ENCODE measurements at regions not wholly inside any gene's neighbourhood (a gene's known extent, or its start where the extent isn't known, plus 50 kb on each side); places are given as distances from the start of the nearest gene placed in this dataset.
A peak's percentile ranks its signal among the peaks of the same experiment; 100 is the strongest.

GRCh38 chr11:71125150-71125549, 127.2 kb downstream of the SHANK2 start:
- no peak overlapping the region for H3K4me3 Mint-ChIP-seq
- DNase-seq: no peak
- H3K27ac Mint-ChIP-seq: no peak overlapping the region
- no peak overlapping the region for H3K4me3 ChIP-seq (ENCODE audit: low read length)
- ChIA-PET CTCF (no interaction called here), POLR2A (no interaction called here)
- no peaks in the 10 kb centered on the region for H3K9me3 ChIP-seq (ENCODE audit: low read length)
- H3K27me3 ChIP-seq (ENCODE audit: insufficient read depth, low read length, poor library complexity, severe bottlenecking): no peaks in the 10 kb centered on the region
- no peaks in the 10 kb centered on the region for H3K36me3 ChIP-seq (ENCODE audit: insufficient read depth, low read length)
- H3K27me3 Mint-ChIP-seq: peaks cover 0 to 2% of the 10 kb centered on the region in 2 donors
- peaks cover 0 to 4% (median 0%) of the 10 kb centered on the region in 5 donors for H3K9me3 Mint-ChIP-seq
- H3K36me3 Mint-ChIP-seq: no peaks in the 10 kb centered on the region
- H3K4me1 Mint-ChIP-seq: no peaks in the 10 kb centered on the region
- no peaks in the 10 kb centered on the region for H3K4me1 ChIP-seq (ENCODE audit: insufficient read depth, low read length)
- H3K27ac ChIP-seq (ENCODE audit: low read depth, low read length): no peak overlapping the region

- POLR2A ChIA-PET: no interaction called here
- no peak overlapping the region for H3K4me3 Mint-ChIP-seq
These were observed 128.2 kb downstream of the SHANK2 start for GRCh38 chr11:71124127-71124526.

GRCh38 chr11:71120471-71120896, 131.9 kb downstream of the SHANK2 start:
- peaks cover 6 to 9% of the 10 kb centered on the region in 2 donors for H3K27me3 Mint-ChIP-seq
- no peaks in the 10 kb centered on the region for H3K9me3 ChIP-seq (ENCODE audit: low read length)
- H3K4me3 ChIP-seq (ENCODE audit: low read length): no peak overlapping the region
- H3K9me3 Mint-ChIP-seq: peaks cover 0 to 4% (median 0%) of the 10 kb centered on the region in 5 donors
- H3K27ac Mint-ChIP-seq: no peak overlapping the region
- no peaks in the 10 kb centered on the region for H3K4me1 ChIP-seq (ENCODE audit: insufficient read depth, low read length)
- POLR2A ChIA-PET: no interaction called here
- no peaks in the 10 kb centered on the region for H3K4me1 Mint-ChIP-seq
- CTCF ChIA-PET: no interaction called here
- H3K36me3 Mint-ChIP-seq: no peaks in the 10 kb centered on the region
- H3K36me3 ChIP-seq (ENCODE audit: insufficient read depth, low read length): no peaks in the 10 kb centered on the region
- H3K27me3 ChIP-seq (ENCODE audit: insufficient read depth, low read length, poor library complexity, severe bottlenecking): no peaks in the 10 kb centered on the region
- no peak overlapping the region for H3K27ac ChIP-seq (ENCODE audit: low read depth, low read length)
- H3K4me3 Mint-ChIP-seq: no peak overlapping the region
- no peak for DNase-seq

More at GRCh38 chr11:71124127-71124526, 128.2 kb downstream of the SHANK2 start:
- CTCF ChIA-PET: no interaction called here
- Histone ChIP-seq H3K36me3 (ENCODE audit: insufficient read depth, low read length) (no peaks in the 10 kb centered on the region), H3K4me1 (ENCODE audit: insufficient read depth, low read length) (no peaks in the 10 kb centered on the region), H3K27me3 (ENCODE audit: insufficient read depth, low read length, poor library complexity, severe bottlenecking) (no peaks in the 10 kb centered on the region), H3K4me3 (ENCODE audit: low read length) (no peak overlapping the region), H3K27ac (ENCODE audit: low read depth, low read length) (no peak overlapping the region), H3K9me3 (ENCODE audit: low read length) (no peaks in the 10 kb centered on the region)
- Mint-ChIP-seq H3K36me3 (no peaks in the 10 kb centered on the region), H3K27me3 (peaks cover 5 to 6% of the 10 kb centered on the region in 2 donors), H3K9me3 (peaks cover 0 to 4% (median 0%) of the 10 kb centered on the region in 5 donors), H3K27ac (no peak overlapping the region), H3K4me1 (no peaks in the 10 kb centered on the region)
- DNase-seq: no peak

- no peak for DNase-seq
- Histone ChIP-seq H3K36me3 (ENCODE audit: insufficient read depth, low read length) (no peaks in the 10 kb centered on the region), H3K9me3 (ENCODE audit: low read length) (no peaks in the 10 kb centered on the region), H3K4me3 (ENCODE audit: low read length) (no peak overlapping the region), H3K27ac (ENCODE audit: low read depth, low read length) (no peak overlapping the region), H3K4me1 (ENCODE audit: insufficient read depth, low read length) (no peaks in the 10 kb centered on the region), H3K27me3 (ENCODE audit: insufficient read depth, low read length, poor library complexity, severe bottlenecking) (no peaks in the 10 kb centered on the region)
- Mint-ChIP-seq H3K9me3 (peaks cover 0 to 4% (median 0%) of the 10 kb centered on the region in 5 donors), H3K36me3 (no peaks in the 10 kb centered on the region), H3K27me3 (peaks cover 6 to 9% of the 10 kb centered on the region in 2 donors), H3K4me3 (no peak overlapping the region), H3K27ac (no peak overlapping the region), H3K4me1 (no peaks in the 10 kb centered on the region)
- POLR2A ChIA-PET: no interaction called here
- CTCF ChIA-PET: no interaction called here
These were observed 132.6 kb downstream of the SHANK2 start for GRCh38 chr11:71119656-71120269.

GRCh38 chr11:71118671-71119250, 133.6 kb downstream of the SHANK2 start:
- H3K4me1 ChIP-seq (ENCODE audit: insufficient read depth, low read length): no peaks in the 10 kb centered on the region
- Mint-ChIP-seq H3K4me1 (no peaks in the 10 kb centered on the region), H3K27ac (no peak overlapping the region), H3K4me3 (no peak overlapping the region), H3K36me3 (no peaks in the 10 kb centered on the region), H3K9me3 (peaks cover 0 to 4% (median 0%) of the 10 kb centered on the region in 5 donors), H3K27me3 (peaks cover 9 to 14% of the 10 kb centered on the region in 2 donors)
- DNase-seq: no peak
- H3K4me3 ChIP-seq (ENCODE audit: low read length): no peak overlapping the region
- no peaks in the 10 kb centered on the region for H3K9me3 ChIP-seq (ENCODE audit: low read length)
- POLR2A ChIA-PET: no interaction called here
- no peaks in the 10 kb centered on the region for H3K27me3 ChIP-seq (ENCODE audit: insufficient read depth, low read length, poor library complexity, severe bottlenecking)
- CTCF ChIA-PET: no interaction called here
- no peak overlapping the region for H3K27ac ChIP-seq (ENCODE audit: low read depth, low read length)
- H3K36me3 ChIP-seq (ENCODE audit: insufficient read depth, low read length): no peaks in the 10 kb centered on the region

- ChIA-PET POLR2A (no interaction called here), CTCF (no interaction called here)
- no peak overlapping the region for H3K27ac ChIP-seq (ENCODE audit: low read depth, low read length)
- H3K4me1 ChIP-seq (ENCODE audit: insufficient read depth, low read length): no peaks in the 10 kb centered on the region
- Mint-ChIP-seq H3K4me3 (no peak overlapping the region), H3K4me1 (no peaks in the 10 kb centered on the region), H3K27ac (peak overlapping the region in 1 of 8 donors; percentile 50), H3K36me3 (no peaks in the 10 kb centered on the region), H3K27me3 (peaks cover 9 to 23% of the 10 kb centered on the region in 2 donors), H3K9me3 (peaks cover 0 to 1% (median 0%) of the 10 kb centered on the region in 5 donors)
- no peaks in the 10 kb centered on the region for H3K9me3 ChIP-seq (ENCODE audit: low read length)
- no peaks in the 10 kb centered on the region for H3K36me3 ChIP-seq (ENCODE audit: insufficient read depth, low read length)
- DNase-seq: no peak
- no peaks in the 10 kb centered on the region for H3K27me3 ChIP-seq (ENCODE audit: insufficient read depth, low read length, poor library complexity, severe bottlenecking)
- no peak overlapping the region for H3K4me3 ChIP-seq (ENCODE audit: low read length)
These were observed 135.1 kb downstream of the SHANK2 start for GRCh38 chr11:71117311-71117710.

GRCh38 chr11:71116693-71117040, 135.7 kb downstream of the SHANK2 start:
- H3K27ac Mint-ChIP-seq: no peak overlapping the region
- no peak overlapping the region for H3K4me3 ChIP-seq (ENCODE audit: low read length)
- DNase-seq: no peak
- no peak overlapping the region for H3K4me3 Mint-ChIP-seq
- H3K36me3 ChIP-seq (ENCODE audit: insufficient read depth, low read length): no peaks in the 10 kb centered on the region
- H3K27me3 ChIP-seq (ENCODE audit: insufficient read depth, low read length, poor library complexity, severe bottlenecking): no peaks in the 10 kb centered on the region
- H3K27ac ChIP-seq (ENCODE audit: low read depth, low read length): no peak overlapping the region
- no peaks in the 10 kb centered on the region for H3K9me3 ChIP-seq (ENCODE audit: low read length)
- no peaks in the 10 kb centered on the region for H3K4me1 ChIP-seq (ENCODE audit: insufficient read depth, low read length)
- peaks cover 9 to 24% of the 10 kb centered on the region in 2 donors for H3K27me3 Mint-ChIP-seq
- H3K36me3 Mint-ChIP-seq: no peaks in the 10 kb centered on the region
- H3K4me1 Mint-ChIP-seq: no peaks in the 10 kb centered on the region
- H3K9me3 Mint-ChIP-seq: peaks cover 0 to 2% (median 0%) of the 10 kb centered on the region in 5 donors
- CTCF ChIA-PET: interaction anchor here (0.7 kb wide), 1 partner anchor 11 kb away, joined by 3 read pairs; no protein-coding TSS in a partner anchor
- POLR2A ChIA-PET: no interaction called here

- Mint-ChIP-seq H3K4me3 (no peak overlapping the region), H3K9me3 (peaks cover 0 to 2% (median 0%) of the 10 kb centered on the region in 5 donors), H3K27me3 (peaks cover 9 to 26% of the 10 kb centered on the region in 2 donors), H3K36me3 (no peaks in the 10 kb centered on the region), H3K27ac (peak overlapping the region in 1 of 8 donors; percentile 43), H3K4me1 (no peaks in the 10 kb centered on the region)
- Histone ChIP-seq H3K27me3 (ENCODE audit: insufficient read depth, low read length, poor library complexity, severe bottlenecking) (no peaks in the 10 kb centered on the region), H3K4me1 (ENCODE audit: insufficient read depth, low read length) (no peaks in the 10 kb centered on the region), H3K27ac (ENCODE audit: low read depth, low read length) (no peak overlapping the region), H3K4me3 (ENCODE audit: low read length) (no peak overlapping the region), H3K36me3 (ENCODE audit: insufficient read depth, low read length) (no peaks in the 10 kb centered on the region), H3K9me3 (ENCODE audit: low read length) (no peaks in the 10 kb centered on the region)
- ChIA-PET CTCF (interaction anchor here (0.7 kb wide), 1 partner anchor 10 kb away, joined by 3 read pairs; no protein-coding TSS in a partner anchor), POLR2A (no interaction called here)
- DNase-seq: no peak
These were observed 136.3 kb downstream of the SHANK2 start for GRCh38 chr11:71115770-71116692.
